ENCODE measurements at regions not wholly inside any gene's neighbourhood (a gene's known extent, or its start where the extent isn't known, plus 50 kb on each side); places are given as distances from the start of the nearest gene placed in this dataset.

GRCh38 chr5:174236070-174236469 lies 190.6 kb downstream of the NSG2 start:
- TF ChIP-seq, protein P1, sequence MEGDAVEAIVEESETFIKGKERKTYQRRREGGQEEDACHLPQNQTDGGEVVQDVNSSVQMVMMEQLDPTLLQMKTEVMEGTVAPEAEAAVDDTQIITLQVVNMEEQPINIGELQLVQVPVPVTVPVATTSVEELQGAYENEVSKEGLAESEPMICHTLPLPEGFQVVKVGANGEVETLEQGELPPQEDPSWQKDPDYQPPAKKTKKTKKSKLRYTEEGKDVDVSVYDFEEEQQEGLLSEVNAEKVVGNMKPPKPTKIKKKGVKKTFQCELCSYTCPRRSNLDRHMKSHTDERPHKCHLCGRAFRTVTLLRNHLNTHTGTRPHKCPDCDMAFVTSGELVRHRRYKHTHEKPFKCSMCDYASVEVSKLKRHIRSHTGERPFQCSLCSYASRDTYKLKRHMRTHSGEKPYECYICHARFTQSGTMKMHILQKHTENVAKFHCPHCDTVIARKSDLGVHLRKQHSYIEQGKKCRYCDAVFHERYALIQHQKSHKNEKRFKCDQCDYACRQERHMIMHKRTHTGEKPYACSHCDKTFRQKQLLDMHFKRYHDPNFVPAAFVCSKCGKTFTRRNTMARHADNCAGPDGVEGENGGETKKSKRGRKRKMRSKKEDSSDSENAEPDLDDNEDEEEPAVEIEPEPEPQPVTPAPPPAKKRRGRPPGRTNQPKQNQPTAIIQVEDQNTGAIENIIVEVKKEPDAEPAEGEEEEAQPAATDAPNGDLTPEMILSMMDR (IDR thresholded peaks at IDR 0.05; ENCODE audit: low read depth, low read length) = no peak
- no peak for TF ChIP-seq POLR2A (IDR thresholded peaks at IDR 0.05; ENCODE audit: extremely low read depth, insufficient read length)
- TF ChIP-seq MYC (IDR thresholded peaks at IDR 0.05; ENCODE audit: low read depth, low read length) = no peak
- H3K4me3 ChIP-seq (ENCODE audit: low read depth, low read length) = no peak overlapping the region
- no peak for DNase-seq (ENCODE audit: low read depth)

DNA sequence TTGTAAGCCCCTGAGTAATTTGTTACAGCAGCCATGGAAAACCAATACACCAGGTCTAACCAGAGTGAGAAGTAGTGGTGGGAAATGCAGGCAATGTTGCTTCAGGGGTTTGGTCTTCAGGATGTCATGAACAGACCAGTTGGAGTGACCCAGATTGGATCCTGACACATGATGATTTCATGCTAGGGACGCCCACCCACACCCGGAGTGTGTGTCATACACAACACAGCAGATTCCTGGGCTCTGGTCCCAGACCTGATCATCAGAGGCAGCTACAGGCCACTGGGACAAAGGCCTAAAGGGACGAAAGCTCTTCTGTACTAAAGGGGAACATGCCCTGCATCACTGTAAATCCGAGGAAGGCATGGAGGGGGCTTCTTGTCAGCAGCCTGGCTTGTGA lies 194.2 kb downstream of the NSG2 start:
- DNase-seq (ENCODE audit: low read depth) = no peak
- TF ChIP-seq, protein P1 (IDR thresholded peaks at IDR 0.05; ENCODE audit: low read depth, low read length) = no peak
- TF ChIP-seq, protein P2, sequence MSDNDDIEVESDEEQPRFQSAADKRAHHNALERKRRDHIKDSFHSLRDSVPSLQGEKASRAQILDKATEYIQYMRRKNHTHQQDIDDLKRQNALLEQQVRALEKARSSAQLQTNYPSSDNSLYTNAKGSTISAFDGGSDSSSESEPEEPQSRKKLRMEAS (IDR thresholded peaks at IDR 0.05; ENCODE audit: low read depth, low read length) = no peak
- TF ChIP-seq POLR2A (IDR thresholded peaks at IDR 0.05; ENCODE audit: extremely low read depth, insufficient read length) = no peak
- TF ChIP-seq MYC (IDR thresholded peaks at IDR 0.05; ENCODE audit: low read depth, low read length) = no peak
- no peak overlapping the region for H3K4me3 ChIP-seq (ENCODE audit: low read depth, low read length)

DNA sequence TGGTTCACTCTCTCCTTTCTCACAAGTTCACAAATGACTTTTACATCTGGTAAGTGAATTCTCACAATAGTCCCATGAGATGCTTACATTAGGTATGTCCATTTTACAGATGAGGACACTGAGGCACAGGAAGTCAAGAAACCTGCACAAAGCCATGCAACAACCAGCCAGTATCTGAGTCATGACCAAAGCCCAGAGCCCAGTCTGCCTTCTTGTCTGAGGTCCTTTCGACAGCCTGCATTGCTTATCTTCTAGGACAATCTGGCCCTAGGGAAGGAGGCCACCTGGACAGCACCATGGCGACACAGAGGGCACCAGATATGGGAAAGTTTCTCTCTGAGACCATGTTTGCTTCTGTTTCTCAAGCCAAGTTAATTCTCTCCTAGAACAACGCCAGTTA lies 197.1 kb downstream of the NSG2 start:
- TF ChIP-seq, protein P2 (IDR thresholded peaks at IDR 0.05; ENCODE audit: low read depth, low read length) = no peak
- TF ChIP-seq, protein P1 (IDR thresholded peaks at IDR 0.05; ENCODE audit: low read depth, low read length) = no peak
- TF ChIP-seq MYC (IDR thresholded peaks at IDR 0.05; ENCODE audit: low read depth, low read length) (no peak), POLR2A (IDR thresholded peaks at IDR 0.05; ENCODE audit: extremely low read depth, insufficient read length) (no peak)
- DNase-seq (ENCODE audit: low read depth) = no peak
- no peak overlapping the region for H3K4me3 ChIP-seq (ENCODE audit: low read depth, low read length)

DNA sequence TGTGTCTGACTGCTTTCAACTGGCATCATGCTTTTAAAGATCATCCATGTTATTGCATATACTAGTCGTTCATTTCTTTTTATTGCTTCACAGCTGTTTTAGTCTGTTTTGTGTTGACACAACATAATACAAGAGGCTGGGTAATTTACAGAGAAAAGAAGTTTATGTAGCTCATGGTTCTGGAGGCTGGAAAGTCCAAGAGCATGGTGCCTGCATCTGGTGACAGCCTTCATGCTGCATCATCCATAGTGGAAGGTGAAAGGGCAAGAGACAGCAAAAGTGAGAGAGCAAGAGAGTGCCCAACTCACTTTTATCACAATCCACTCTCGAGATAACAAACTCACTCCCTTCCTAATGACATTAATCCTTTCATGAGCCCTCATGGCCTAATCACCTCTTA lies 198.4 kb downstream of the NSG2 start:
- DNase-seq (ENCODE audit: low read depth) = no peak
- TF ChIP-seq, protein P1 (IDR thresholded peaks at IDR 0.05; ENCODE audit: low read depth, low read length) = no peak
- TF ChIP-seq MYC (IDR thresholded peaks at IDR 0.05; ENCODE audit: low read depth, low read length) = no peak
- TF ChIP-seq, protein P2 (IDR thresholded peaks at IDR 0.05; ENCODE audit: low read depth, low read length) = no peak
- TF ChIP-seq POLR2A (IDR thresholded peaks at IDR 0.05; ENCODE audit: extremely low read depth, insufficient read length) = no peak
- H3K4me3 ChIP-seq (ENCODE audit: low read depth, low read length) = no peak overlapping the region

- DNase-seq (ENCODE audit: low read depth) = no peak
- TF ChIP-seq, protein P1 (IDR thresholded peaks at IDR 0.05; ENCODE audit: low read depth, low read length) = no peak
- TF ChIP-seq POLR2A (IDR thresholded peaks at IDR 0.05; ENCODE audit: extremely low read depth, insufficient read length) = no peak
- TF ChIP-seq, protein P2 (IDR thresholded peaks at IDR 0.05; ENCODE audit: low read depth, low read length) = no peak
- no peak for TF ChIP-seq MYC (IDR thresholded peaks at IDR 0.05; ENCODE audit: low read depth, low read length)
- no peak overlapping the region for H3K4me3 ChIP-seq (ENCODE audit: low read depth, low read length)
Observed at GRCh38 chr5:174245516-174246075, 200.1 kb downstream of the NSG2 start.

- DNase-seq (ENCODE audit: low read depth) = no peak
- no peak overlapping the region for H3K4me3 ChIP-seq (ENCODE audit: low read depth, low read length)
- TF ChIP-seq, protein P1 (IDR thresholded peaks at IDR 0.05; ENCODE audit: low read depth, low read length) = no peak
- TF ChIP-seq MYC (IDR thresholded peaks at IDR 0.05; ENCODE audit: low read depth, low read length) (no peak), POLR2A (IDR thresholded peaks at IDR 0.05; ENCODE audit: extremely low read depth, insufficient read length) (no peak)
- TF ChIP-seq, protein P2 (IDR thresholded peaks at IDR 0.05; ENCODE audit: low read depth, low read length) = no peak
Observed at GRCh38 chr5:174246743-174247142, 201.2 kb downstream of the NSG2 start.
